Posterior vena cava (tissue), 2 donors: ENCODE measurements at regions not wholly inside any gene's neighbourhood (a gene's known extent, or its start where the extent isn't known, plus 50 kb on each side); places are given as distances from the start of the nearest gene placed in this dataset.
A peak's percentile ranks its signal among the peaks of the same experiment; 100 is the strongest.

Experiments used
- DNase-seq: peaks from one replicate; pipeline ENCODE4 v3.0.0-alpha.2; 2020; ENCODE audit warnings: low spot score
- intact Hi-C, 2 donors: fragments of 100-400 bp; cut with DNase I; formaldehyde crosslinking; loops; one replicate each; pipeline versions ENCODE4 v1.14.1 to v1.14.2; 2022 to 2023
- donor health status: DM: yes; HTN: yes; CAD: no.
- donor health status: DM: yes; HTN: yes; CAD: no.

DNA sequence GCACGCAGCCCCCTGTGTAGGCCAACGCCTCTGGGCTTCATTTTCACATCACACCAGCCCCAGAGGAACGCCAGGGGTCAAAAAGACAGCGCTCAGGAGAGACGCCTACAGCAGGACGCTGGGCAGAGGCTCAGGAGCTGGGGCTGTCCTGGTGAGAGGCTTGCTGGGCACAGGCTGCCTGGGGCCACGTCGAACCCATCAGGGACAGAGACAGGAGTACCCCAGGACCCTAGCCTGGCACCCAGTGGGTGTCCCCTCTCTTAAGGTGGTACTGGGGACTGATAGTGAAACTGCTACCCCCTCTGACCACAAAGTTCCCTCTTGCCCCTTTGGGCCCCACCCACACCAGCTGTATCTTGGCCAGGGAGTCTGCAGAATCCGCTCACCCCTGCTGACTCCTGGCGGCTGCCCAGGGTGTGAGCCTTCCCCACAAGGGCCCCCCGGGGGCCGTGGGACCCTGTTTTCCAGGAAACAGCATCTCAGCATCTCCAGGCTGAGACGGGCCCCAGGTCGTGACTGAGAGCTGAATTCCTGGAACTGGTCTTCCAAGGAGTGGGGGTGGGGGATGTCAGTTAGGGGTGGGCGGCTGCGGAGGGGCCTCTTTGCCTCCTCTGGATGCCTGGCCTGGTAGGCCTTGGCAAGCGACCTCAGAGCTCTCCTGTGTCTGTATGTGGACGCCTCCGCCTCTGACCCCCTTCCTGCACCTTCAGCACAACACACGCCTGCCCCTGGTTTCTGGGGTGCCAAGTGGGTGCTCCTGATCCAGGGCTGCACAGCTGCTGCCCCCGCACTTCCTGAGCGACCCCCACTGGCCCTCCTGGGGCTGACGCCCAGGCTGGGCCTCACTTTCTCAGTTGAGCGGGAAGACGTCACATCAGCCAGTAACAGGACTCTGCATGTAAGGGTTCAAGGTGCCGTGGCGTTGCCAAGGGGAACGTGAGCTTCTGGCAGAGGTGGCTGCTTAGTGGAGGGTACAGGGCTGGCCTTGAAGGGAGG, 321.9 kb upstream of the RTL1 start:
- peak; percentile 74 for DNase-seq
- intact Hi-C loops: no loop called here

DNA sequence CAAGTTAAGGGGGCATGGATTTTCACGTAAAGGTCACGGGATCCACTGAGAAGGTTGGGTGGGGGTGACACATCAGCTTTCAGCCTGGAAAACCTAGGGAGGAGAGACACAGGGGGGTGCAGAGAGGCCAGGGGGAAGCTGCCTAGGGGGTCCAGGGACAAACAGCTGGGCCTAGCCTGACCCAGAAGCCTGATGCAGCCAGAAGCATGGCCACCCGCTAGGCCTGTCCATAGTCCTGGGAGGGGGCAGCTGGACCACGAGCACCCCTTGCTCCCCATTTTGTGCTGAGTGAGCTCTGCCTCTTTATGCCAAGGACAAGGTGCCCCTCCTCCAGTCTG, 322.7 kb upstream of the RTL1 start:
- intact Hi-C loops: no loop called here
- peak; percentile 60 for DNase-seq

DNA sequence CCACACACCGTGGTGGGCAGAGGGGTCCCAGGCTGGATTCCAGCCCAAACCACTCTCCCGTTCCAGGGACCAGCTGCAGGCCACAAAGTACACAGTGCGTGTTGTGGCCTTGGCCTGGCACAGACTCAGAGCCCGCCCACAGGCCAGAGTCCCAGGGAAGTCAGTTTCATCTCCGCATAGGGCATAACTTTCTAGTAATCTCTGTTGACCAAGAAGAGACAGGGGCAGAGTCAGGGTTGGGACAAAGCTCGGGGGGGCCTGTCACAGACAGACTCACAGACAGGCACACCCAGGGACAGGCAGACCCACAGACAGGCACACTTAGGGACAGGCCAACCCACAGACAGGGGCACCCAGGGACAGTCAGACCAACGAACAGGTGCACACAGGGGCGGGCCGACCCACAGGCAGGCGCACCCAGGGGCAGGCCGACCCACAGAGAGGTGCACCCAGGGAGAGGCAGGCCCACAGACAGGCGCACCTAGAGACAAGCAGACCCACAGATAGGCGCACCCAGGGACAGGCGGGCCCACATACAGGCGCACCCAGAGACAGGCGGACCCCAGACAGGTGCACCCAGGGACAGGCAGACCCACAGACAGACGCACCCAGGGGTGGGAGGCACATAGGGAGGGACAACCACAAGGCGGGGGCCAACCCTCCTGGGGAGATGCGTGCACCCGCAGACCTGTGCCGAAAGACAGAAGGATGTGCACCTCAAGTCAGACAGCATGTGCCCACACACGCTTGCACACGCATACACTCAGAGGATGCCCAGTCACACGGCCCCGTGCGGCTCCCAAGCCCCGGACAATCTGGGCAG, 323.3 kb upstream of the RTL1 start:
- intact Hi-C loops: no loop called here

DNA sequence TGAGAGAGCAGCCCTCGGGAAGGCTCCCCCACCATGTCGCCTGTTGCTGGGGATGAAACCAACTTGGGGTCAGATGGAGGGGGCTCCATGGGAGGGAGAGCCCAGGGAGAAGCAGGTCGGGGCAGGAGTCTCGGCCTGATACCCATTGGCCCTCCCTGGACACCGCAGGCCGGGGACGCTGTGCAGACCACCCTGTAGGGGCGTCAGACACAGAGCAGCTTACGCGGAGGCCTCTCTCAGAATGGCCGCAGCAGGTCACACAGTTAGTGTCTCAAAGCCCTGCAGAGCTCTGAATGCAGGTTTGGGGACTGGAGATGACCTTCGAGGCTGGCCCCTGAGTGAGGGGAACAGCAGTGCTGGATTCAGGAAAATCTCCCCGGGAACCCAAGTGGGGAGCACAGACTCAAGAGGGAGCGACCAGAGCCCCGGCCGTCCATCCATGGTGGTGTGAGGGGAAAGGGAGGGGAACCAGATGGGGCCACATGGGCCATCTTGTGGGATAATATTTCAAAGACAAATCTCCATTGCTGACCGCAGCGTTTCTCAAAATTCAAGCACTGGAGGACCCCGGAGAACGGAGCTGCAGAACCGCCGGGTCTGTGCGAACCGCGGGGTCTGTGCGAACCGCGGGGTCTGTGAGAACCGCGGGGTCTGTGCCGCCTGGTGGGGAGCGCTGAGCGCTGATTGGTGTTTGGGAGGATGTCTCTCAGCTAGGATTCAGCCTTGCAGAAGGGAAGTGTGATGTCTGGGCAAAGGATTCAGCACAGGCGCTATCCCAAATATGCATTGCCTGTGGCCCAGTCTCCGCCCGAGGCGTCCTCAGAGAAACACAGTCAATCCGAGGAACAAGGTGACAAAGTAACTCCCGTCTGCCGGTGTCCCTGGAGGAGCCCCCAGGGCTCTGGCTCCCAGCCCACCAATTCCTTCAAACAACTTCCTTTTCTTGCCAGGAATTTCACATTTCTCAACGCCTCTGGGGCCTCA, 324.4 kb upstream of the RTL1 start:
- DNase-seq: peak; percentile 55
- intact Hi-C loops: no loop called here

More for the DNA sequence above, 323.3 kb upstream of the RTL1 start:
- peak; percentile 66 for DNase-seq

DNA sequence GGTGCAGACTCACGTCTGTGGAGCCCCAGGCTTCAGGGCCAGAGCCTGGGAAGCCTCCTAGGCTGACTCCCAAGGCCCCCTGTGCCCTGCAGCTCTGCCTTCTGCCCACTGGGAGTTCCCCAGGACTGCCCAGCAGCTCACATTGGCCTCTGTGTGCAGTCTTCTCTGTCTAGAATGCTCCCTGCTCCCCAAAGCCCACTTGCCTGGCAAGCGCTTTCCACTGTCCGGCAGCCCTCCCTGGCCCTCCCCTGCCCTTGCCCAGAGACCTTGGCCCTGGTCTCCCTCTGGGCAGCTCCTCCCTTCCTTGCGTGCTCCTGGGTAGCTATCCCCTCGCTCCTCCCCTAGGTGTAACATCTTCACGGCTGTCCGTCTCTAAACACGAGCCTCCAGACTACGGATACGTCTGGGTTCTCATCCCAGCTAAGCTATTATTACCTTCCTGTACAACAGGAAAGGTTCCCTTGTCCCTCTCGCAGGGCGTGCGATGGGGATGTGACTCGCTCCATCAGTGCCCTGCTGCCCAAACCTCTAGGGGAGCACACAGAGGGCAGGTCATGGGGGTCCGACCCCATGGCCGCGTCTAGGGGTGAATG, 325.5 kb upstream of the RTL1 start:
- DNase-seq: peak; percentile 62
- intact Hi-C loops: no loop called here

DNA sequence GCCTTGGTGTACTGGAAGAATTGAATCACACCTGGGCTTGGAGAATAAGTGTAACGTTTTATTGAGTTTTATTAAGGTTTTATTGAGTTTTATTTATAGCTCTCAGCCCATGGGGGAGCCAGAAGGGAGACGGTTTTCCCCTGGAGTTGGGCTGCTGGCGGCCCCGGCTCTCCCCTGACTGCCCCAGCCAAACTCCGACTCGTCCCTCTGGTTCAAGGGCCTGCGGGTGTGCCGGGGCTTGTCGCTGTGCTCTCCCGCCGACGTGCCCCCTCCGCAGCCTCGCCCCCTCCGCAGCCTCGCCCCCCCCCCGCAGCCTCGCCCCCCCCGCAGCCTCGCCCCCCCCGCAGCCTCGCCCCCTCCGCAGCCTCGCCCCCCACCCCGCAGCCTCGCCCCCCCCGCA, 326.1 kb upstream of the RTL1 start:
- DNase-seq: peak; percentile 43
- intact Hi-C loops: no loop called here

DNA sequence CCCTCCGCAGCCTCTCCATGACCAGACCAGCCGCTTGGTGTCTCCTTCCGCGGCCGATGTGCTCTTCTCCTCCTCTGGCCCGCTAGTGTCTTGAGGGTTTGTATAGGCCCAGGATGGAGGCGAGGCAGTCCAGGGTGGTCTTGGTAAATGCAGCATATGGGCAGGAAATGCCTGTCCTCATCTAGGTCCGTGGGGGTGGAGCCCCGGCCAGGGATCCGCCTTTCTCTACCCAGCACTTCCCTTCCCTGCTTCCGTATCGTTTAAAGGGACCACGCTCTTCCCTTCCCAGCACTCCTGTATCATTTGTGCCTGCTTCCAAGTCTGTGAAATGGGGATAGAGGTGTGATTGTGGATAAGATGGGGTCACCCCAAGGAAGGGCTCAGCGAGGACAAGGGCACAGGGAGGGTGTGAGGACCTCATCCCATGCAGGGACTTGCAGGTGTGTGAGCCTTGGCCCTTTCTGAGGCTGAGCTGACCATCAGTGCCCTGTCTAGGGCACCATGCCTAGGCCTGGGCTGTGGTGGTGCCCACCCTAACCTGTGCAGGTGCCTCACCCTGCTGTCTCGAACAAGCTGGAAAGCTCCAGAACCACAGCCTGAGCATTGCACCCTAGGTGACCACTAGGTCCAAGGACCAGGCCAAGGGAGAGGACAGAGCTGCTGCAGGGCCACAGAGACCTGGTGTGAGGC, 326.8 kb upstream of the RTL1 start:
- peak; percentile 50 for DNase-seq
- intact Hi-C loops: no loop called here

DNA sequence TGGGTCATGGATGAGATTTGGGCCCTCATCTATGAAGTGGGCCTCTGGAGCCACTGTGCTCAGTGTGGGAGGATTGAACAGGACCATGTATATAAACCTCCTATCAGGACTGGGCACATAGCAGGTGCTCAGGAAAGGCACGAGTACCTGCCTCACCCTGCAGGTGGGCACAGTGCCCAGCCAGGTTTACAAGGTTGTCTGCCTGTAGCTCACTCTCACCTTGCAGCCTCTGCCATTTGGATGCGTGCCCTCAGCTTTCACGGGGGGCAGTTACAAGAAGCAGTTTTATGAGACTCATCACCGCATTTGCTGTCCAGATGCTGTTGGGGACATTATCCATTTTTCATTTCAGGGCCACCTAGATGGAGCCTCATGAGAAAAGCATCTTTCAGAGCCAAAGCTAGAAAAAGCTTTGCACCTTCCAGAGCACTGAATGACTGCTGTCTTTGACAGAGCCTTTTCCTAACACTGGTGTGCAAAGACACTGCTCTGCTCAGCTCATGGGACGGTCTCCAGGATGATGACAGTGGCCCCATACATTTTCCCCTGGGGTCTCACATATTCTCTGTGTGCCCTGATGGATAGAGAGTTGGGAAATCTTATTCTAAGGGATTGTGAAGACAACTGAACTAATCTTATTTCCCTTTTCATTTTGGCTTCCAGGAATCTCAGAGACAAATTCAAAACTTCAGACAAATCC, 327.5 kb upstream of the RTL1 start:
- DNase-seq: peak; percentile 58

DNA sequence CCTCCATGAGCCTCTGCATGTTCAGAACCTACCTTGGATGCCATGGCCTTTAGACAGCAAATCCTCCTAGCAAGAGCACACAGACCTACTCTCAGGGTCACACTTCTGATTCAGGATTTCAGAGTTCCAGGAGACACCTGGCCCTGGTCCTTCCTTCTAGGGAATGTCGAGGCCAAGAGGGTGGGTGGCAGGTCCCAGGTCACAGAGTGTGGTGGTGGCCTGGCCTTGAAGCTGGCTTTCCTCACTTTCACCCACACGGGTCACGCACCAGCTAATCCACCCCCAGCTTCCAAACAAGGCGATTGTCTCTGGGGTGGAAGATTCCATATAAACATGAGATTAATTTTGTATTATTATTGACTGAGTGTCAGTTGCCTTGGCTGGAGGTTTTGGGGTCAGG, 328.3 kb upstream of the RTL1 start:
- peak; percentile 25 for DNase-seq
- intact Hi-C loops: no loop called here

More for the DNA sequence above, 327.5 kb upstream of the RTL1 start:
- intact Hi-C loops: no loop called here

DNA sequence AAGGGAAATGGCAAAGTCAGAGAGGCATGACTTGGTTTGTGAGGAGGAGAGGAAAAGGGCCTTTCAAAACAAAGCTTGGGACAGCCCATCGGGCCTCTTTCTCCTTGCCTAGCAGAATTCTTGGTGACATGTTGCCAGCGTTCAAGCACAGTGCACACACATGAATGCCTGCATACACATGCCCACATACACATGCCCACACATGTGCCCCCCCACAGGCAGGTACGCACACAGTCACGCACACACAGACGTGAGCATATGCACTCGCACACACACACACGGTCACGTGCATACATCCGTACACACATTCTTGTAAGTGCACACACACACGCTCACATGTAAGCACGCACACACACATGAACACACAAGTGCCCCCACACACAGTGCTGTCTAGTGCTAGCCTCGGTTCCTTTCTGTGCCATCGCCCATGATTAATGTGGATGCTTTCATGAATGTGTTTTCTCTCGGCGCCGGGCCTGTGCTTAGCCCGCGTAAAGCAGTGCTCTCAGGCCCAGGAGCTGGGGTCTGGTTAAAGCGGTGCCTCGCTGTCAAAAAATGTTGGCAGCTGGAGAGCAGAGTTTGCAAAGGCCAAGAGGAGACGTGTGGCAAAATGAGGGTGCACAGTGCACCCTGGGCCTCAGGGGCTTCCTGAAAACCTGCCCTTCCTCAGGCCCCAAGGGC, 328.8 kb upstream of the DIO3 start:
- DNase-seq: peak; percentile 34
- intact Hi-C loops: no loop called here

DNA sequence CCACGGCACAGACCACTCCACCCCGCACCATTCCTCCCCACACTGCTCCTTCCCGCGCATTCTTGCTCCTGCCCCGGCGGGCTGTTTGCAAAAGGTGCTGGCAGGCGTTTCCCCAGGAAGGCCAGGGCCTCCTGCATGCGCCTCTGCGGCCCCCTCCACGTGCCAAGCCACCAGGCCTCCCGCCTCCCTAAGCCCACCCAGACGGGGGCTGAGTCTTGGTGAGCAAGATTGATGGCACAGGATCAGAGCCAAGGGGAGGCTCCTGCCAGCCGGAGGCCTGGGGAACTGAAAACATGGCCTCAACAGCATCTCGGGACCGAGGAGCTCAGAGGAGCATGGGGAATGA, 328.3 kb upstream of the DIO3 start:
- peak; percentile 38 for DNase-seq

DNA sequence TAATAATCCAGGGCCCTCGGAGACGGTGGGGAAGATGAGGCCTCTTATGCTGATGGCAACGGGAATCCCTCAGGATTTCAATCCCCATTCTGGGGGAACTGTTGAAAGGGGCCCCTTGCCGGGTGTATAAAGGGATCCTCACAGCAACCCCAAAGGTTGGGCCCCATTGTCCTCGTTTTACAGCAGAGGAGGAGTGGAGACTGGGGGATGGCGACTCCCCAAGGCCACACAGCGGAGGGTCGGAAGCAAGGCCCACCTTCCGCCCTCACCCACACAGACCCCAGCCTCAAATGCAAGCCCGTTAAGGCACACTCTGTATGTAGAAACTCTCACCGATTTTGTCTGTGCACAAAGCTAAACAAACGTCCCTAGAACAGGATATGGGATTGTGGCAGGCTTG, 327.9 kb upstream of the DIO3 start:
- intact Hi-C loops: no loop called here
- DNase-seq: peak; percentile 24

More for the DNA sequence above, 328.3 kb upstream of the DIO3 start:
- intact Hi-C loops: no loop called here

DNA sequence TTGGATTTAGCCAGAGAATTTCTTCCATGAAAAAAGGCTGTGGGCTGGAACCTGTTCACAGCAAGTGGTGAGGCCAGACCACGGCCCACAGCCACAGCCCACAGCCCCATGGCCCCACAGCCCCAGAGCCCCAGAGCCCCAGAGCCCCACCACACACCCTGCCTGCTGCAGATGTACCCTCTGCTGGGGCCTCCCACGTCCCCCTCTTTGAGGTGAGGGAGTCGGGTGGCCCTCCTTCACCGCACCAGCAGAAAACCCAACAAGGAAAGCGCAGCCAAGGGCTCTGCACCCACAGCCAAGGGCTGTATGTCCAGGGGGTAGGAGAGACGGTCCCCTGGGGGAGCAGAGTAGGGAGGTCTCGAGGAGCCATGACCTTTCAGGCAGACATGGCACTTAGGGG, 327.5 kb upstream of the DIO3 start:
- intact Hi-C loops: no loop called here
- peak; percentile 25 for DNase-seq

DNA sequence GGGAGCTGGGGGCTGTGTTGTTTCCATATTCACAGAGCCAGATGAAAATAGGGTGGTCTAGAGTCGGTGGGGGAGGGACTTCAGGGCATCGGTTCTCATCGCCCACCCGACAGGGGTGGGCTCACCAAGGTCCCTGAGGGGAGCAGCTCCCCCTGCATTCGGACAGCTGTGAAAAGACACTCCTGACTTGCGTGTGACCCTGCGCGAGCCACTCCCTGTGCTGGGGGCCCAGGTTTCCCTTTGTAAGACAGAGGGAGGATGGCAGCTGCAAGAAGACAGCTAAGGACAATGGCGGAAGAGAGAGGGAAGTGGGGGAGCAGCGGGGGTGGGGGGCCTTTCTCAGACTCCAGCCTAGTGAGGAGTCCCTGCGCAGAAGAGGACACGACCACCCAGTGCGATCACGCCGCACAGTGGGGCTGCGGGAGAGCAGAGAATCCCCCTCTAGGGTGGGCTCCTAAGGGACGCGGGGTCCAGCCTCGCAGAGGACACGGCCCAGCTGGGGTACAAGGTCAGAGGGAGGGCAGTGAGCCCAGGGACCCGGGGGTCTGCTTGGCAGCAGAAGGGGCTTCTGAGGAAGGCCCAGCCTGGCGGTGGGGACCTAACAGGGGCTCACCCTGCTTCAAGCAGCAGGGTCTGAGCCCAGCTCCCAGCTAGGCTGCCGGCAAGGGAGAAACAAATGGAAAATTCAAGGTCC, 326.9 kb upstream of the DIO3 start:
- DNase-seq: peak; percentile 54
- intact Hi-C loops: no loop called here

DNA sequence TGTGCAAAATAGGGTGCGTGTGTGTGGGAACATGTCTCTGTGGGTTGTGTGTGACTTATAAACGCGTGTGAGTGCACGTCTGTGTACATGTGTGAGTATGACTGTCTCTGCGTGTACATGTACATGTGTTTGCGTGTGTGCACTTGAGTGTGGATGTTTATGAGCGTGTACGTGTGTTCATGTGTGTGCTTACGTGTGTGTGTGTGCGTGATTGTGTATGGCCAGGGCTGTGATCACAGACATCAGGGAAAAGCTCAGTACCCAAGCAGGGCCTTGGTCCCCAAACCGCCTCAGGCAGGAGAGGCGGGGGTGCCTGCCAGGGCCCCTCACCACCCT, 326.3 kb upstream of the DIO3 start:
- no peak for DNase-seq
- intact Hi-C loops: no loop called here

DNA sequence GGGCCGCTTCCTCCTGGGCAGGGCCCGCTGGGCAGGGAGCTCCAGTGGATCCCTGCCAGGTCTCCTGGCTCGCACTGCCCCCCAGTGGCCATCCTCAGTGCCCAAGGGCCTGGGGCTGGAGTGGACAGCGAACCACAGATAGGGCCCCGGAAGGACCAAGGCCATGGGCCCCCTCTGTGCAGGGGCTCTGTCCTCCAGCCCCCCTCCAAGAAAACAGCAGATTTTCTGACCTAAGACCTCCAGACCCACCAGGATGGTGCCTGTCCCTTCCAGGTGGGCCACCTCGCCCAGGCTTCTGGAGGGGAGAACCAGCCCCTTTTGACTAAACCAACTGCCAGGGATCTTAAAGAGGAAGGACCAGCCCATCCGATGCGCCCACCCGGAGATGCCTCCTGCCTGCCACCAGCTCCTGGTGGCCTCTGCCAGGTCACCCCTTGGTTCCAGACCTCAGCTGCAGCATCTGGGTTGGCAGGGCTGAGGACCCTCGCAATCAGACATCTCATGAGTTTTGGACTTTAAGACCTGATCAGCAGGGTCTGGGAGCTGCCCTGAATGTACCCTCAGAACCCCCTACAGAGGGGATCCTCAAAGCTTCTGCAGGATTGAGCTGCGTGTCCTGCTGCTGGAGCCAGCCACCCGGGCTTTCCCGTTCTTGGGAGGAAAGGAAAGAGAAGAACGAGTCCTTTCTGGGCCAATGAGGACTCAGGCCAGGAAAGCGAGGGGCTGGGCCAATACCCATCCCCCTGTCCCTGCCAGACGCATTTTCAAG, 325.8 kb upstream of the DIO3 start:
- intact Hi-C loops: no loop called here
- DNase-seq: peak; percentile 82
